ENCODE measurements at regions not wholly inside any gene's neighbourhood (a gene's known extent, or its start where the extent isn't known, plus 50 kb on each side); places are given as distances from the start of the nearest gene placed in this dataset.

DNA sequence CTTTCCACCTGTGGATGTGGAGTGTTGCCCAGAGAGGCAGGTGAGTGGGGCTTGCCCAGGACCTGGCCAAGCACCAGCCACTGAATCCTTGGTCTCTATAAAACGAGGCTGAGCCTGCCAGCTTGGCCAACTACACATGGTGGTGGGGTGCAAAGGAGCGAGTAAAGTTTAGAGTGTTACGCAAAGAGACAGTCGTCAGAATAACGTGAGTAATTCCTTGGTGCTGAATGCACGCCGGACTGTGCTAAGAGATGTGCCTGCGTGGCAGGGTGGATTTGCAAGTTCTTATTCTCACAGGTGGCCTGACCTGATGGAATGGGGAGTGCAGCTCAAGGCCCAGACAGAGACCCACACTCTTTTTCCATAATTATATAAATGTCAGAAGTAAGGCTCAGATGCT, 88.6 kb upstream of the B3GAT1 start:
- TF ChIP-seq, protein P1, sequence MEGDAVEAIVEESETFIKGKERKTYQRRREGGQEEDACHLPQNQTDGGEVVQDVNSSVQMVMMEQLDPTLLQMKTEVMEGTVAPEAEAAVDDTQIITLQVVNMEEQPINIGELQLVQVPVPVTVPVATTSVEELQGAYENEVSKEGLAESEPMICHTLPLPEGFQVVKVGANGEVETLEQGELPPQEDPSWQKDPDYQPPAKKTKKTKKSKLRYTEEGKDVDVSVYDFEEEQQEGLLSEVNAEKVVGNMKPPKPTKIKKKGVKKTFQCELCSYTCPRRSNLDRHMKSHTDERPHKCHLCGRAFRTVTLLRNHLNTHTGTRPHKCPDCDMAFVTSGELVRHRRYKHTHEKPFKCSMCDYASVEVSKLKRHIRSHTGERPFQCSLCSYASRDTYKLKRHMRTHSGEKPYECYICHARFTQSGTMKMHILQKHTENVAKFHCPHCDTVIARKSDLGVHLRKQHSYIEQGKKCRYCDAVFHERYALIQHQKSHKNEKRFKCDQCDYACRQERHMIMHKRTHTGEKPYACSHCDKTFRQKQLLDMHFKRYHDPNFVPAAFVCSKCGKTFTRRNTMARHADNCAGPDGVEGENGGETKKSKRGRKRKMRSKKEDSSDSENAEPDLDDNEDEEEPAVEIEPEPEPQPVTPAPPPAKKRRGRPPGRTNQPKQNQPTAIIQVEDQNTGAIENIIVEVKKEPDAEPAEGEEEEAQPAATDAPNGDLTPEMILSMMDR (IDR thresholded peaks at IDR 0.05; ENCODE audit: low read depth, low read length), result no peak
- TF ChIP-seq EZH2phosphoT487 (IDR thresholded peaks at IDR 0.05; ENCODE audit: low read depth), result no peak
